H1 (cell line): ENCODE measurements at regions not wholly inside any gene's neighbourhood (a gene's known extent, or its start where the extent isn't known, plus 50 kb on each side); places are given as distances from the start of the nearest gene placed in this dataset.

Source experiments
- CTCF ChIA-PET: fragments of 300-600 bp; sonication (Branson Sonifier 250); formaldehyde crosslinking; loops from one replicate; lab custom pipeline; 2021; ENCODE audit not compliant: partially characterized antibody; lab: Charles Lee
- POLR2A ChIA-PET: fragments of 300-600 bp; sonication (Branson Sonifier 250); formaldehyde crosslinking; loops from one replicate; lab custom pipeline; 2021; ENCODE audit warnings: inconsistent platforms; ENCODE audit not compliant: partially characterized antibody; lab: Charles Lee
- DNase-seq, 2 experiments: peaks; one replicate each; pipeline versions ENCODE4 v3.0.0 to v3.0.0-alpha.2; 2010 to 2022; ENCODE audit warnings: low spot score in 2 of 2, low read depth in 1 of 2, mixed read lengths in 1 of 2
- FAIRE-seq: peaks from 2 replicates; lab custom pipeline; 2011; peaks lifted over from hg19 to GRCh38; lab: Jason Lieb, UNC
- H2AFZ ChIP-seq: 2 replicates; pipeline ENCODE4 v1.8.1; 2012; ENCODE audit warnings: low read length, inconsistent platforms
- H2AK5ac ChIP-seq: 2 replicates; pipeline ENCODE4 v1.6.1; 2013; ENCODE audit warnings: low read depth, low read length
- H2BK120ac ChIP-seq: replicated peaks from 2 replicates; pipeline ENCODE3; 2013; ENCODE audit warnings: low read depth, low read length, inconsistent platforms
- H2BK12ac ChIP-seq: 2 replicates; pipeline ENCODE4 v1.6.1; 2013; ENCODE audit warnings: low read depth, low read length
- H2BK15ac ChIP-seq: 2 replicates; pipeline ENCODE4 v1.6.1; 2013; ENCODE audit warnings: low read length
- H2BK20ac ChIP-seq: 2 replicates; pipeline ENCODE4 v1.6.1; 2013; ENCODE audit warnings: low read length
- H2BK5ac ChIP-seq: 2 replicates; pipeline ENCODE4 v1.6.1; 2013; ENCODE audit warnings: low read depth, low read length
- H3K14ac ChIP-seq: 2 replicates; pipeline ENCODE4 v1.6.1; 2013; ENCODE audit warnings: inconsistent platforms; ENCODE audit not compliant: insufficient read length
- H3K18ac ChIP-seq: 2 replicates; pipeline ENCODE4 v1.6.1; 2013; ENCODE audit warnings: low read length; ENCODE audit errors: extremely low read depth
- H3K23ac ChIP-seq: 2 replicates; pipeline ENCODE4 v1.6.1; 2013; ENCODE audit warnings: inconsistent platforms; ENCODE audit not compliant: insufficient read length
- H3K23me2 ChIP-seq: 2 replicates; pipeline ENCODE4 v1.6.1; 2013; ENCODE audit warnings: low read depth, low read length
- H3K27ac ChIP-seq: 2 replicates; pipeline ENCODE4 v1.6.1; 2011; ENCODE audit warnings: low read depth, low read length, inconsistent platforms
- H3K27me3 ChIP-seq, 4 experiments: replicated peaks in 1 of 4; 1 replicate in 1 of 4; 2 replicates in 3 of 4; pipeline versions ENCODE4 v1.6.1 to v1.8.1; 2011 to 2013; ENCODE audit warnings: low read length in 3 of 4, mild to moderate bottlenecking in 3 of 4, inconsistent platforms in 2 of 4, mixed read lengths in 2 of 4, moderate library complexity in 1 of 4; ENCODE audit not compliant: control insufficient read depth in 3 of 4, insufficient read depth in 3 of 4; ENCODE audit errors: extremely low read depth in 1 of 4
- H3K36me3 ChIP-seq, 4 experiments: 2 replicates each; pipeline versions ENCODE4 v1.6.1 to v1.8.1; 2011 to 2013; ENCODE audit warnings: mild to moderate bottlenecking in 4 of 4, low read length in 3 of 4, moderate library complexity in 2 of 4, control low read depth in 1 of 4, inconsistent platforms in 1 of 4; ENCODE audit not compliant: insufficient read depth in 4 of 4, control insufficient read depth in 2 of 4
- H3K4ac ChIP-seq: replicated peaks from 2 replicates; pipeline ENCODE3; 2013; ENCODE audit warnings: low read length, low read depth, mixed read lengths, inconsistent platforms; ENCODE audit not compliant: insufficient read length
- H3K4me1 ChIP-seq, 4 experiments: replicated peaks in 1 of 4; 1 replicate in 1 of 4; 2 replicates in 3 of 4; pipeline versions ENCODE4 v1.6.1 to v1.8.1; 2011 to 2013; ENCODE audit warnings: low read length in 3 of 4, inconsistent platforms in 2 of 4, mixed read lengths in 1 of 4; ENCODE audit not compliant: insufficient read depth in 4 of 4, control insufficient read depth in 3 of 4
- H3K4me2 ChIP-seq, 2 experiments: 2 replicates each; pipeline versions ENCODE4 v1.6.1 to v1.8.1; 2011 to 2013; ENCODE audit warnings: low read depth in 2 of 2, low read length in 2 of 2, control low read depth in 1 of 2, inconsistent platforms in 1 of 2, mild to moderate bottlenecking in 1 of 2; ENCODE audit not compliant: insufficient read depth in 1 of 2
- H3K4me3 ChIP-seq, 4 experiments: fragments of 200-600, 300-600 bp in 1 of 4; sonication (generic), shearing (Covaris generic), sonication (Bioruptor Twin) in 1 of 4; 2 replicates each; pipeline versions ENCODE4 v1.5.1 to v1.8.1; 2011 to 2016; ENCODE audit warnings: low read length in 4 of 4, low read depth in 3 of 4, control low read depth in 2 of 4, inconsistent platforms in 2 of 4, mild to moderate bottlenecking in 2 of 4, mixed read lengths in 1 of 4, moderate library complexity in 1 of 4; ENCODE audit not compliant: insufficient read depth in 2 of 4; ENCODE audit errors: extremely low read depth in 1 of 4
- H3K56ac ChIP-seq: replicated peaks from 2 replicates; pipeline ENCODE3; 2013; ENCODE audit warnings: low read depth, mild to moderate bottlenecking, mixed read lengths, low read length, inconsistent platforms; ENCODE audit not compliant: insufficient read length
- H3K79me1 ChIP-seq: 2 replicates; pipeline ENCODE4 v1.6.1; 2013; ENCODE audit warnings: low read depth, low read length, control low read depth
- H3K79me2 ChIP-seq, 2 experiments: 2 replicates each; pipeline versions ENCODE4 v1.6.1 to v1.8.1; 2012 to 2013; ENCODE audit warnings: low read length in 2 of 2, mild to moderate bottlenecking in 2 of 2, inconsistent platforms in 1 of 2; ENCODE audit not compliant: insufficient read depth in 2 of 2, control insufficient read depth in 1 of 2
- H3K9ac ChIP-seq, 4 experiments: replicated peaks in 1 of 4; 1 replicate in 1 of 4; 2 replicates in 3 of 4; pipeline versions ENCODE4 v1.6.1 to v1.8.1; 2011 to 2013; ENCODE audit warnings: low read depth in 3 of 4, low read length in 3 of 4, control low read depth in 2 of 4, mild to moderate bottlenecking in 2 of 4, moderate library complexity in 2 of 4, inconsistent platforms in 1 of 4; ENCODE audit errors: extremely low read depth in 1 of 4
- H3K9me3 ChIP-seq, 2 experiments: 2 replicates each; pipeline versions ENCODE4 v1.6.1 to v1.8.1; 2012 to 2013; ENCODE audit warnings: mild to moderate bottlenecking in 2 of 2, moderate library complexity in 2 of 2, control low read depth in 1 of 2, inconsistent platforms in 1 of 2, low read depth in 1 of 2, low read length in 1 of 2, mixed read lengths in 1 of 2; ENCODE audit not compliant: insufficient read depth in 2 of 2
- H4K20me1 ChIP-seq, 2 experiments: replicated peaks in 1 of 2; 2 replicates each; pipeline versions ENCODE3 to v1.8.1; 2011 to 2013; ENCODE audit warnings: inconsistent platforms in 2 of 2, low read length in 2 of 2, mild to moderate bottlenecking in 1 of 2; ENCODE audit not compliant: insufficient read depth in 2 of 2, control insufficient read depth in 1 of 2
- H4K5ac ChIP-seq: 2 replicates; pipeline ENCODE4 v1.6.1; 2013; ENCODE audit warnings: low read length, low read depth, mixed read lengths, inconsistent platforms; ENCODE audit not compliant: insufficient read length
- H4K8ac ChIP-seq: 2 replicates; pipeline ENCODE4 v1.8.0; 2013; ENCODE audit warnings: mild to moderate bottlenecking, moderate library complexity, low read length, inconsistent platforms; ENCODE audit not compliant: insufficient read depth; ENCODE audit errors: extremely low read depth
- H4K91ac ChIP-seq: replicated peaks from 2 replicates; pipeline ENCODE3; 2013; ENCODE audit warnings: low read length, mixed read lengths, inconsistent platforms; ENCODE audit not compliant: insufficient read length
- CHD2 ChIP-seq: IDR thresholded peaks from 2 replicates; pipeline ENCODE4 v1.6.1; 2012; ENCODE audit warnings: low read length, improper control_type of control experiment
- EZH2 ChIP-seq: fragments of 200-600 bp; sonication (generic); IDR thresholded peaks from 2 replicates; pipeline ENCODE4 v1.7.1; 2012; ENCODE audit warnings: low read depth, mild to moderate bottlenecking, moderate library complexity, low read length, inconsistent platforms; ENCODE audit not compliant: severe bottlenecking
- FOSL1 ChIP-seq: IDR thresholded peaks from 2 replicates; pipeline ENCODE4 v1.6.1; 2011; ENCODE audit warnings: mild to moderate bottlenecking, low read depth, low read length, moderate library complexity; ENCODE audit not compliant: insufficient read depth
- HDAC2 ChIP-seq, 2 experiments: fragments of 300-600 bp in 1 of 2; sonication (generic) in 1 of 2; IDR thresholded peaks; 2 replicates each; pipeline ENCODE4 v1.6.1; 2011 to 2012; ENCODE audit warnings: low read depth in 2 of 2, low read length in 2 of 2, mild to moderate bottlenecking in 2 of 2, moderate library complexity in 2 of 2, borderline replicate concordance in 1 of 2, inconsistent platforms in 1 of 2
- JUN ChIP-seq: IDR thresholded peaks from 2 replicates; pipeline ENCODE4 v1.6.1; 2011; ENCODE audit warnings: low read depth, mild to moderate bottlenecking, improper control_type of control experiment, low read length
- MAFK ChIP-seq: IDR thresholded peaks from 2 replicates; pipeline ENCODE4 v1.6.1; 2012; ENCODE audit warnings: low read depth, mild to moderate bottlenecking, improper control_type of control experiment, low read length
- NANOG ChIP-seq: IDR thresholded peaks from 2 replicates; pipeline ENCODE4 v1.6.1; 2011; ENCODE audit warnings: low read length, low read depth, mild to moderate bottlenecking, inconsistent platforms; ENCODE audit not compliant: insufficient read depth, poor library complexity, severe bottlenecking
- RAD21 ChIP-seq, 2 experiments: IDR thresholded peaks in 1 of 2; conservative IDR thresholded peaks in 1 of 2; 2 replicates each; pipeline ENCODE4 v1.6.1; 2011; ENCODE audit warnings: low read depth in 2 of 2, low read length in 2 of 2, improper control_type of control experiment in 1 of 2, inconsistent platforms in 1 of 2, mild to moderate bottlenecking in 1 of 2, moderate library complexity in 1 of 2
- RBBP5 ChIP-seq: IDR thresholded peaks from 2 replicates; pipeline ENCODE4 v1.7.1; 2012; ENCODE audit warnings: low read depth, mild to moderate bottlenecking, inconsistent platforms, low read length, moderate library complexity, borderline replicate concordance
- RFX5 ChIP-seq: IDR thresholded peaks from 2 replicates; pipeline ENCODE4 v1.6.1; 2011; ENCODE audit warnings: low read depth, low read length, improper control_type of control experiment, borderline replicate concordance
- YY1 ChIP-seq: IDR thresholded peaks from 2 replicates; pipeline ENCODE4 v1.6.1; 2011; ENCODE audit warnings: low read depth, mild to moderate bottlenecking, low read length
- ZNF274 ChIP-seq: IDR thresholded peaks from 2 replicates; pipeline ENCODE4 v1.7.0; 2012; ENCODE audit warnings: low read length, borderline replicate concordance; ENCODE audit errors: extremely low read depth
- WGBS, 2 experiments: shearing (Covaris generic) in 1 of 2; methylation state at CpG; one replicate each; pipeline versions ENCODE4 v1.1.6 to v1.1.7; 2013 to 2015; ENCODE audit warnings: low lambda C conversion rate in 2 of 2, mixed read lengths in 2 of 2, inconsistent platforms in 1 of 2, low coverage in 1 of 2, missing lambda C conversion rate in 1 of 2; ENCODE audit not compliant: insufficient replicate concordance in 2 of 2, insufficient coverage in 1 of 2, insufficient read length in 1 of 2; ENCODE audit errors: extremely low coverage in 1 of 2, missing lambda C conversion rate in 1 of 2; 5-methylcytosine and 5-hydroxymethylcytosine counted together

DNA sequence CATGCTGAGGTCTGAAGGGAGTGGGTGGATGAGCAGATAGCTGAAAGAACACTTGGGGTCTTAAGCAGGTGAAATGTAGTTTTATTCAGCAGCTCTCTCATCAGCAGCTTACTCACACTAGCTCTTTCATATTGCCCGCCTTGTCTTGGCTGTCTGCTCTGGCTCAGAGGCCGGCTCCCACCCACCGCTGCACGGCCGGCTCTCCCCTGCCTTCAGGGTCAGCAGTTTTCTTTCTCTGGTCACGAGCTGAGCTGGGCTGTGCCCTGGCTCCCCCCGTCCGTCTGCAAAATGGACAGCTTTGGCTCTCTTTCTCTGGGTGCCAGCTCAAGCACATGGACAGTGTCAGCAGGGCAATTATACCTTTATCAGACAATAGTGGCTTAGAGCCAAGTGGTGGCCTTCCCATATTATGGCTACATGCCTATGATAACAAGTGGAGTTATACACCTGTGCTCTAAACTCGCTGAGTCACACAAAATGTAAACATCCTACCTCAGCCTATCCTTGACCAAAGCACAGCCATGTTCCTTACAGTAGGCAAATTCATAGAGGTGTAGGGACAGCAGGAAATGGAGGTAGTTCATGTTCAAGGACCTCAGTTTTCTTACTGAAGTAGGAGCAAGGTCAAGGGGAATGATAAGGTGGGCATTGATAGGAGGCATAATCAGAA is 224.8 kb downstream of the SOCS6 start:
- Histone ChIP-seq H3K27ac (no peak overlapping the region), H2AK5ac (no peak overlapping the region), H2AFZ (no peak overlapping the region), H2BK120ac (no peak overlapping the region), H3K4me1 (no peaks in the 10 kb centered on the region), H3K4me2 (no peak overlapping the region), H3K4ac (no peak overlapping the region), H2BK20ac (no peak overlapping the region), H3K36me3 (no peaks in the 10 kb centered on the region; a peak in 1 of 8 replicates), H2BK15ac (no peak overlapping the region), H3K14ac (no peak overlapping the region), H2BK12ac (no peak overlapping the region), H4K5ac (no peak overlapping the region), H3K23me2 (no peaks in the 10 kb centered on the region; the same call in 1 of the 2 replicates), H3K18ac (no peak overlapping the region), H3K56ac (no peak overlapping the region), H3K4me3 (no peak overlapping the region), H4K8ac (no peak overlapping the region), H3K9me3 (peaks cover 61 to 66% of the 10 kb centered on the region in 2 experiments), H3K23ac (no peak overlapping the region), H3K79me2 (no peaks in the 10 kb centered on the region), H4K91ac (no peak overlapping the region), H3K79me1 (no peaks in the 10 kb centered on the region), H3K9ac (no peak overlapping the region), H2BK5ac (no peak overlapping the region), H3K27me3 (no peaks in the 10 kb centered on the region), H4K20me1 (no peaks in the 10 kb centered on the region)
- DNase-seq, result no peak
- ChIA-PET CTCF (interaction anchor here (1.0 kb wide), 1 partner anchor 23 kb away, joined by 5 read pairs; no protein-coding TSS in a partner anchor), POLR2A (no interaction called here)
- FAIRE-seq, result no peak
- WGBS, 2 experiments, result 77% methylated on average over 9 of the region's 9 CpGs; no CpG with 5 or more reads in 1 of the 2 experiments
- TF ChIP-seq CHD2, result no peak
- TF ChIP-seq MAFK, result no peak
- no peak for TF ChIP-seq JUN
- no peak for TF ChIP-seq HDAC2 (IDR thresholded peaks at IDR 0.05; ENCODE audit: borderline replicate concordance in 1 of 2, low read depth in 2 of 2, low read length in 2 of 2)
- TF ChIP-seq ZNF274, result no peak
- TF ChIP-seq RFX5, result no peak
- no peak for TF ChIP-seq RAD21 (IDR thresholded peaks at IDR 0.05 in 1 of 2, conservative IDR thresholded peaks at IDR 0.05 in 1 of 2; ENCODE audit: low read depth in 2 of 2, low read length in 2 of 2)
- TF ChIP-seq FOSL1, result no peak
- TF ChIP-seq NANOG, result no peak
- TF ChIP-seq YY1, result no peak
- no peak for TF ChIP-seq RBBP5
- TF ChIP-seq EZH2, result no peak
